Osteoblast (primary cell): ENCODE measurements at regions not wholly inside any gene's neighbourhood (a gene's known extent, or its start where the extent isn't known, plus 50 kb on each side); places are given as distances from the start of the nearest gene placed in this dataset.

ENCODE experiments used
- DNase-seq: peaks from one replicate; pipeline ENCODE4 v3.0.0; 2011; ENCODE audit warnings: low spot score, mixed read lengths; ENCODE audit not compliant: insufficient read length; ENCODE audit errors: missing footprints
- H2AFZ ChIP-seq: 2 replicates; pipeline ENCODE4 v1.6.0; 2011; ENCODE audit warnings: mild to moderate bottlenecking, low read length
- H3K27ac ChIP-seq: 2 replicates; pipeline ENCODE4 v1.5.1; 2011; ENCODE audit warnings: mild to moderate bottlenecking, low read depth, low read length, moderate library complexity
- H3K27me3 ChIP-seq: 2 replicates; pipeline ENCODE4 v1.6.0; 2012; ENCODE audit warnings: mild to moderate bottlenecking, control low read depth, inconsistent platforms, low read length, moderate library complexity; ENCODE audit not compliant: insufficient read depth
- H3K36me3 ChIP-seq: 2 replicates; pipeline ENCODE4 v1.5.1; 2011; ENCODE audit warnings: mild to moderate bottlenecking, low read length, control low read depth, moderate library complexity; ENCODE audit not compliant: insufficient read depth
- H3K4me1 ChIP-seq: 2 replicates; pipeline ENCODE4 v1.5.1; 2011; ENCODE audit warnings: mild to moderate bottlenecking, low read length, control low read depth, moderate library complexity; ENCODE audit not compliant: insufficient read depth
- H3K4me2 ChIP-seq: 2 replicates; pipeline ENCODE4 v1.6.0; 2011; ENCODE audit warnings: mild to moderate bottlenecking, low read length; ENCODE audit not compliant: insufficient read depth
- H3K4me3 ChIP-seq: fragments of 200-600 bp; sonication (generic); 3 replicates; pipeline ENCODE4 v1.5.1; 2012; ENCODE audit warnings: mild to moderate bottlenecking, low read length, inconsistent platforms; ENCODE audit not compliant: insufficient read depth
- H3K79me2 ChIP-seq: 2 replicates; pipeline ENCODE4 v1.6.0; 2012; ENCODE audit warnings: mild to moderate bottlenecking, low read length, control low read depth, inconsistent platforms; ENCODE audit not compliant: insufficient read depth
- H3K9me3 ChIP-seq: 2 replicates; pipeline ENCODE4 v1.5.1; 2011; ENCODE audit warnings: low read depth, low read length, control low read depth
- H4K20me1 ChIP-seq: 2 replicates; pipeline ENCODE4 v1.6.0; 2012; ENCODE audit warnings: mild to moderate bottlenecking, low read length, control low read depth; ENCODE audit not compliant: insufficient read depth
- CTCF ChIP-seq: IDR thresholded peaks from 2 replicates; pipeline ENCODE4 v1.5.1; 2011; ENCODE audit warnings: mild to moderate bottlenecking, low read depth, low read length, moderate library complexity; ENCODE audit errors: extremely low read depth

- no peaks in the 10 kb centered on the region for H3K27me3 ChIP-seq
- H3K27ac ChIP-seq = no peak overlapping the region
- H3K4me2 ChIP-seq = no peak overlapping the region
- H3K9me3 ChIP-seq = no peaks in the 10 kb centered on the region
- TF ChIP-seq CTCF = no peak
- H4K20me1 ChIP-seq = no peaks in the 10 kb centered on the region
- H3K4me1 ChIP-seq = no peaks in the 10 kb centered on the region
- H3K36me3 ChIP-seq = no peaks in the 10 kb centered on the region
- no peak overlapping the region for H2AFZ ChIP-seq
- no peak for DNase-seq
- H3K79me2 ChIP-seq = no peaks in the 10 kb centered on the region
- no peak overlapping the region for H3K4me3 ChIP-seq
Observed at GRCh38 chr1:208524376-208524775, 280.2 kb upstream of the PLXNA2 start.

- no peak for DNase-seq
- Histone ChIP-seq H3K4me3 (no peak overlapping the region), H3K4me2 (no peak overlapping the region), H3K27ac (no peak overlapping the region), H3K36me3 (no peaks in the 10 kb centered on the region), H3K9me3 (no peaks in the 10 kb centered on the region), H3K4me1 (no peaks in the 10 kb centered on the region), H3K27me3 (no peaks in the 10 kb centered on the region), H2AFZ (no peak overlapping the region), H3K79me2 (no peaks in the 10 kb centered on the region), H4K20me1 (no peaks in the 10 kb centered on the region)
- no peak for TF ChIP-seq CTCF
Observed at GRCh38 chr1:208524925-208525324, 280.7 kb upstream of the PLXNA2 start.

- H3K9me3 ChIP-seq = no peaks in the 10 kb centered on the region
- no peak for DNase-seq
- no peak overlapping the region for H3K27ac ChIP-seq
- H3K4me2 ChIP-seq = no peak overlapping the region
- H3K79me2 ChIP-seq = no peaks in the 10 kb centered on the region
- no peaks in the 10 kb centered on the region for H4K20me1 ChIP-seq
- TF ChIP-seq CTCF = no peak
- no peaks in the 10 kb centered on the region for H3K27me3 ChIP-seq
- H2AFZ ChIP-seq = no peak overlapping the region
- H3K4me3 ChIP-seq = no peak overlapping the region
- H3K4me1 ChIP-seq = no peaks in the 10 kb centered on the region
- no peaks in the 10 kb centered on the region for H3K36me3 ChIP-seq
Observed at GRCh38 chr1:208525417-208525816, 281.2 kb upstream of the PLXNA2 start.

GRCh38 chr1:208526613-208527125 lies 282.5 kb upstream of the PLXNA2 start:
- H2AFZ ChIP-seq = no peak overlapping the region
- TF ChIP-seq CTCF = no peak

More at GRCh38 chr1:208526613-208527125, 282.5 kb upstream of the PLXNA2 start:
- Histone ChIP-seq H4K20me1 (no peaks in the 10 kb centered on the region), H3K4me3 (no peak overlapping the region), H3K79me2 (no peaks in the 10 kb centered on the region), H3K27ac (no peak overlapping the region), H3K4me2 (no peak overlapping the region), H3K27me3 (no peaks in the 10 kb centered on the region), H3K9me3 (no peaks in the 10 kb centered on the region), H3K36me3 (no peaks in the 10 kb centered on the region), H3K4me1 (no peaks in the 10 kb centered on the region)
- DNase-seq = no peak
